CD4-positive, alpha-beta T cell treated with Interleukin-6 at 100 ng/mL for 8 hours (primary cell): ENCODE measurements at regions not wholly inside any gene's neighbourhood (a gene's known extent, or its start where the extent isn't known, plus 50 kb on each side); places are given as distances from the start of the nearest gene placed in this dataset.

Experiments
- DNase-seq: peaks from one replicate; pipeline ENCODE4 v3.0.0-alpha.2; 2020; ENCODE audit warnings: mixed read lengths, low spot score

DNA sequence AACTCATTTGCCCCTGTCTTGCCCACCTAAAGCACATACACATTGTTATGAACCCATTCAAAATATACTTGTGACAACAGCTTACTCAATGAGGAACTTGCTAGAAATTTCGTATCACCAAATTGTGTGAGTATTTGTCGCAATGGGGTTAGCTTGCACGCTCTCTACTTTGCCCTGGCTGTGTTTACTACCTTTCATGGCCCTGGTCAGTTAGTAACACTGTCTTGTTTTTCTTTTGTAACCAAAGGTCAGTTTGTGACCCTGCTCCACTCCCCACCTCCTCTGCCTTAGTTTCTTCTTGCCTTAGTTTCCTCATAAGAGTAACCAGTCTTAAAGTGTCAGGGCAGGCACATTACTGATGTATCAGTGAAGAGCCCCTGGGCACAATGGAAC is 205.8 kb upstream of the EEA1 start:
- DNase-seq, result no peak

DNA sequence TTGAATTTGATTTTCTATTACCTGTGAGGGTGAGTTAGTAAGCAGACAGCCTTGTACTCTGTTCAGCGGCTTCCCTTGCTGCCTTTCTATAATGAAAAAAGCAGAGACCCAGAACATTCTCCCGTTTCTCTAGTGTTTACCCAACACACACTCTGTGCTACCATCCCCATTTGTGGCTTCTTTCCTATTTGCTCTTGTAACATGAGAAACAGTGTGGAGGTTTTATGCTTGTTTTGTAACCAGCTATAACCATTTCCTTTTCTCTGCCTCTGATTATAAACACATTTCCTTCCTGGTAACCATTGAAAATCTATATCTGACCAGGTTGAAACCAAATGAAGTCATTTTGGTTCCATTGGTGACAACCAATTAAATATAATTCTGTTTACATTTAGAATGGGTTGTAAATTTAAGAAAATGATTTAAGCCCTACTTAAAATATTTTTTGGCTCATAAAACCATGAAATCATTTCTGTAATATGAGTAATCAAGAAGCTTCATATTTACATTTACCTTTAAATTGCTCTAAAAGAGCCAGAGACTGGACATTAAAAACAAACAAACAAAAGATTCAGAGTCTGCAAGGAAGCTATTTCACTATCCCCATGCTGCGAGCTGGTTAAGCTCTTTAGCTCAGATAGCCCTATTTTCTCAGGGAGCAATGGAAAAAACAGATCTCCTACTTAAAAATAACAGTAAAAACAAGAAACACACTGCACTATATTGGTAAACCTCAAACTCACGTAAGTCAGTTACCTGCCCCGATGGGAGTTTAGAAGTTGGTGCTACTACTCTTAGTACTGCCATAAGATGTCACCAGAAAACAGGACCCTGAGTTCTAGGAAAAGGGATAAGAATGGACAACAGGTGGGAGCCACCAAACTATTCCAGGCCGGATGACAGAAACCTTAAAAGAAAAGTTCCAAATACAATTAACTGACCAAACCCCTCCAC is 206.5 kb upstream of the EEA1 start:
- DNase-seq, result no peak

DNA sequence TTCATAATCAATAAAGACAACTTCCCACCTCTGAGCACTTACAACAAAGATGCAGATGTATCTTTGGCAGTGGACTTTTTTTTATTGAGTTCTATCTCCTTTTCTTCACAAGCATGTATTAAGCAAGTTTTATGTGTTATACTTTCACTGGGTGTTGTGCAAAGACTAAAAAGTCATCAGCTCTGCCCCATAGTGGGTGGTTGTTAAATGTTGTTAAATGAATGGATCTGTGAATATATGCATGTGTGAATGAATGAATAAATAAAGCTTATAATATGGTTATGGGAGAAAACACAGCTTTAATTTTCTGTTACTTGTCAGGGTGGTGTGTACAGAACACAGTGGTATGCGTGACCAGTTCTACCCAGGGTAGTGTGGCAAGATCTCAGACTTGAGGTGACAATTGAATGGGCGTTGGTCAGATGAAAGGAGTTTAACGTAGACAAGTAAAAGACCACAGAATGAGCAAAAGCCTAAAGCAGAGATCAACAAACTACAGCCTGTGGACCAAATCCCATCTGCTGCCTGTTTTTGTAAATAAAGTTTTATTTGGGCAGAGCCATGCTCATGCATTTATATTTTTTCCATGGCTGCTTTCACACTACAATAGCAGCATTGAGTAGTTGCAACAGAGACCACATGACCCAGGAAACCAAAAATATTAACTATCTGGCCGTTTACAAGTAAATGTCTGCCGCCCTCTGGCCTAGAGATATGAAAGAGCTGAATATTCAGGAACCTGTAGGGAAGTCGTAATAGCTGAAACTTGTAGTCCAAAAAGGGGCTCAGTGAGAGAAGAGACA is 207.4 kb upstream of the EEA1 start:
- no peak for DNase-seq

DNA sequence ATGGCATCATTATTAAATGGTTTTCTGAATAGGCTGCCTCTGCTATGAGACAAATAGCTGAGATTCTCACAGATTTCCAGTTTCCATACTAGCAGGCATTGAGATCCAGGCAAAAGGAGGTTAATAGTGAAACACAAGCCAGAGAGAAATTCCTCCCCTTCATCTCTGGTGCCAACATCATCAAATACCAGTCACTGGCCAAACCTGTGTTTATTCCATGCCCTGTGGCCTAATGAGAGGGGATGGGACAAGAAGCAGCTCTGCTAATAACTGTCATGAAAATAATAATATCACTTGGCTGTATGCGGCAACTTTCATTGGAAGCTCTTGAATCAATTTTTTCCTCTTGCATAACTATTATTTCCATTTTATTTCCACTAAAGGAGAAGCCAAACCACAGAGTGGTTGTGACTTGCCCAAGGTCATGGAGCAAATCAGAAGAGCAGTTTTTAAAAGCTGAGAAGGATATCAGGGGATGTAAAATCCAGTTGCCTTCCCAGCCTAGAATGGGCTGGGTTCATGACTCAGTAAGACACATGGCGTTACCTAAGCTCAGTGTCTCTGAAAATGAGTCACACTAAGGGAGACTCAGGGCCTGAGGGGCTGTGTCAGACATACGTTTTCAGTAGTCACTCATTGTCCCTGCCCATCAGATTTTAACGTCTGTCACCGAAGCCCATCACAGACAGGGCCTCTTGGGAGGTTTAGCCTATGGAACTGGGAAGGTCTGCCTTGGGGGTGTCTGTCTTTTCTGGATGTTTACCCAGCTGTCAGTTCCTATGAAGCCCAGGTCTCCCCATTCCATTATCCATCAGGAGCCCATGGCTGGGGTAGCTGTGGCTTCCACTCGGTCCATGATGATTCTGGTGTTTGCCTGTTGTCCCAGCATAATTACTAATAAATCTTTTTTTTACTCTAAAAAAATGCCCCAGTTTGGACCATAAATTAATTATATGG is 208.8 kb upstream of the EEA1 start:
- no peak for DNase-seq

DNA sequence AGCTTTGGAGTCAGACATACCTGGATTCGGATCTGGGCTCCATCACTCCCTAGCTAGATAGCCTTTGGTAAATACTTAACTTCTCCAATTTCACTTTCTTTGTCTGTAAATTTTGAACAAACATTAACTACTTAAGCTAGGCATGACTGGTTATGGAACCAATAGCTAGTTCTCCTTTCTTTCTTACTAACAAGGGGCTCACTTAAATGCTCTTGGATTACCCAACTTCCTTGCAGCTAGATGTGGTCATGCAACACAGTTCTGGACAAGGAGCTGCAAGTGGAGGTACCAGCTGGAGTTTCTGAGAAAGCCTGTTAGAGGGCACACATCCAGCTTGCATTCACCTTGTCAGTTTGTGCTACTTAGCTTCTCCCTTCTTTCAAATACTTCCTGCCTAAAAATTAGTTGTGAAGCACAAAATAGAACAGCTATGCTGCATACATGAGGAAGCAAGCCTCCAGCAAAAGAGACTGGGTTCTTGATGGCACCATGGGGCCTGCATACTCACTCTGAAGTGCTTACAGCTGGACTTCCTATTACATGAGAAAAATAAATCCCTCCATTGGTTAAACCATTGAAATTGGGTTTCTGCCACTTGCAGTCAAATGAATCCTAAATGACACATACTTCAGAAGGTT is 210.1 kb upstream of the EEA1 start:
- no peak for DNase-seq

DNA sequence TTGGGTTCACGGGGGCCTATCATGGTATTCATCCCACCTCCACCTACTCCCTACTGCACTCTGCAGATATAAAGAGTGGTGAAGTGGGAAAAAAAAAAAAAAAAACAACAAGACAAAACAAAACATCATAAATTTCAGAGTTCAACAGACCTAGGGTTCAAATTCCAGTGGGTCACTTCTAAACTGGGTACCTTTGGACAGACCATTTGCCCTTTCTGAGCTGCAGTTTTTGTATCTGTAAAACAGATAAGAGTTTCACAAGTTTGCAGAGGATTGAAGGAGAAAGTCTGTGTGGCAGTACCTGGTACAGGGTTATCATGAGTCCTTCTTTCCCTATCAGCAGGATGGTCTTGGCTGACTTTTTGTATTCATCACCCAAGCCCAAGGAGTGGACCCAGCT is 211.2 kb upstream of the EEA1 start:
- DNase-seq, result no peak

DNA sequence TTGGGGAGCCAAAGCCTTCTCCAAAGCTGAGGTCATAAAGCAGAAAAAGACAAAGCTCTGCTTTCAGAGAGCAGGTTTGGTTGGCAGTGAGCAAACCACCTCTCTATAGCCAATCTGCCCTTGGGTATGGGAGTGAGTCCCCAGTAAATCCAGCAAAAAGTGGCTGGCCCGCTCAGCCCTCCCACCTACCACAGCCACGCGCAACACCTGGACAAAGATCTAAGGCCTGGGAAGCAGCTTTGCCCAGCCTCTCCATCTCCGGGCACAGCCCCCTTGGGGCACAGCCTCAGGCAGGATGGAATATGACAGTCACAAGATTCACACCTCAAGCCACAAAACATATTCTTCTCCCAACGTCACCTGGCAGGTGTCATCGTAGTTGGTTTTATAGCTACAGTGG is 211.7 kb upstream of the EEA1 start:
- no peak for DNase-seq

DNA sequence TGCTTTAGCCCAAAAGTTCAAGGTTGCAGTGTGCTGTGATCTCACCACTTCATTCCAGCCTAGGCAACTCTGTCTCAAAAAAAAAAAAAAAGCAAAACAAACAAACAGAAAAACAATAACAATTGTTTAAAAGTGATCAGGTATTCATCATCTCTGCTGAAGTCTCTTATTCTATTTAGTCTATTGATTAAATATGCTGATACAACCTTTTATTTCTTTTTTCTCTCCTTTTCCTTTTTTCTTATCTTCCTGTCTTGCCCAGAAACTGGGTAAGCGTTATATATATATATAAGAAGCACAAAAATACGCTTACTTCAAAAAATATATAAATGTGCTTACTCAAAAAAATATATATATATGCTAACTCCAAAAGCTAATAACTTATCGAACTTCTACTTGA is 213.8 kb upstream of the EEA1 start:
- no peak for DNase-seq

DNA sequence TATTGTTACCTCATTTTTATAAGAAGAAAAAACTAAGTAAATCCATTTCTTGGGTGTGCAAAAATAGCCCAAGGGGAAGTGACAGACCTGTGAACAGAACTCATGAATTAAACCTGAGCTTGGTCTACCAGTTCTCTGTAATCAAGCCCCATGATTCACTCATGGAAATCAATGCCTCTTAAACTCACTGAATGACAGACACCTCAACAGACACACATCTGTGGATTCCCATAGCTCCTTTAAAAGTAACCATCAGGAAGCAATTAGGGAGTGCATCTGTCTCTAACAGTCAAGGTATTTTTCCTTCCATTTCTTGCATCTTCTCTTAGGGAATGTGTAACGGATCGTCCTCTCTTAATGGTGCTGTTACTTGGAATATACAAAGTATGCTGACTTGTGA is 215.0 kb upstream of the EEA1 start:
- no peak for DNase-seq

DNA sequence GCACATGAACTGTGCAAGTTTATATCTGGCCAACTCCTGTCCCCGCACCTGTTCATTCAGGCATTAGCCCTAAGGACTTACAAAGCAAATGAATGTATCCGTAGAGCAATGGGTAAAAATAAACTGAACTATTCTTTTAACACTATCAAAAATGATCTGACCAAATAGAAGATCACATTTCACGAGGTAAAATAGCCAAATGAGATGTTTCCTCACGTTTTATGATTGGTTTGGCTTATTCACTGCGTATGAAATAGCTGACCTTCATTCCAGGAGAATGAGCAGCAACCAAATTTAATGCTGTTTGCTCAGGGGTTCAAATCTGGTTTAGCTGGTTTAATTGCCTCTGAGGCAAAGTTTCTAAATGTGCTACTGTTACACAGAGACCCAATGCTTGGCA is 216.0 kb upstream of the EEA1 start:
- no peak for DNase-seq

DNA sequence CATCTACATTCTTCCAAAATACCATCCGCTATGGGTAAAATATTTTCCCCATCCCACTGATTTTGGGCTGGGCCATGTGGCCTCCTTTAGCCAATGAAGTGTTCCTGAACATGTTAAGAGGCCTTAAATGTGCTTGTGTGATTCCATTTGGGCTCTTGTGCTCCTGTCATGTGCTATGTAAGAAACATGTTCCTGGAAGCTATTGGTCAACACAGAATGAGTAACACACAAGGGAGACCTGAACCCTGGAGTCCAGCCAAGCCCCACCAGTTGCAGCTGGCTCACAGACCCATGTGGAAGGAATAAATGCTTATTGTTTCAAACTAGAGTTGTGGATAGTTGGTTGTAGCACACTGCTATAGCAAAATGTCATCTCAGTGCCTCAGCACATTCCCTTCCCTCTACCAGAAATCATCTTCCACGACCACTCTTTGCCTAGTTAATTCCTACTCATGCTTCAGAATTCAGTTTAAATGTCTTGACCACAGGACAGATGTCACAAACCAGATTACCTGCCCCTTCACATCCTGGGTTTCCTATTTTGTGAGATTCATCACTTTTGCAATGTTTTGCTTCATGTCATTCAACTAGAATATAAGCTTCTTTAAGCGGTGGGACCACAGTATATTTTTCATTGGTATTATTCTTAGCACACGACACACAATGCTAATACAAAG is 217.3 kb upstream of the EEA1 start:
- no peak for DNase-seq

DNA sequence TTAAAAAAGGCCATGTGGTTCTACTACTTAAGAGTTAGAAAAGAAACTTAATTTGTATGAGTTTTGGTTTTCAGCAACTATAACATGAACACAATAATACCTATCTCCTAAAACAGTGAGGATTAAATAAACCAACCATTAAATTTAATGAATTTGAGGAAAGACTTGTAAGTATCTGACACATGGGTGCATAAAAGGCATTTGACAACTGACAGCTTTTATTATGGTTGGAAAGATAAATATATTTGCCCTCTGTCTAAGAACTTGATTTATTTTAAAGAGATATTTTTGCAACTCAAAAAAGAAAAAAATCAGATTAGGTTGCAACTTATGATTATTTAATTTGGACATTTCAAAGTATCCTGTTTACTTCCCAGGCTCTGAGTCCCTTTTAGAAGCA is 217.9 kb upstream of the EEA1 start:
- DNase-seq, result no peak

DNA sequence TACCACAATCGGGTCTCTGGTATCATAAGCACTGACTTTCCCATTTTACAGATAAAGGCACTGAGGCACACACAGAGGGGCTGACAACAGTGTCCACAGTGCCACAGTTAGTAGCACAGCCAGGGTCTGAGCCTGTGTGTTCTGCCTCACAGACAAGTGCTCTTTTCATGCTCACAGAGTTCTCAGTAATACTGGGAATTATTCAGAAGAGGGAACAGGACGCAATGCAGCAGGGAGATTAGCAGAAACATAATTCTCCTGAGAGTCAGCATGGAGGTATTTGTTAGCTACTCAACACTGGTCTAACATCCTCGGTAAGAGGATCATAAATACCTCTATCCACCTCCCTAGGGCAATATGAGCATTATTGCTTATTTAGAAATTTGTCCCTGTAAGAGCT is 219.3 kb upstream of the EEA1 start:
- DNase-seq, result no peak

DNA sequence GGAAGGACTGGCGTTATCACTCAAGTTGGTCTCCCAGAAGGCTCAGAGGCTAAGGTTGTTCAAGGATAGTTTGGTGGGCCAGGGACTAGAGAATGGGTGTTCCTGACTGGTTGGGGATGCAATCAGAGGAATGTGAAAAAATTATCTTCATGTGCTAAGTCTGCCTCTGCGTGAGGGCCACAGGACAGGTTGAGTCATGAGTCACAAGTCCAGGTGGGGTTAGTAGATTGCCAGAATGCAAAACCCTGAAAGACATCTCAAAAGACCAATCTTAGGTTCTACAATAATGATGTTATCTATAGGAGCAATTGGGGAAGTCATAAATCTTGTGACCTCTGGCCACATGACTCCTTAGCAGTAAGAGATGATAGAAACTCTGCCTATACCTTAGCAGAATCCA is 220.1 kb upstream of the EEA1 start:
- DNase-seq, result no peak

DNA sequence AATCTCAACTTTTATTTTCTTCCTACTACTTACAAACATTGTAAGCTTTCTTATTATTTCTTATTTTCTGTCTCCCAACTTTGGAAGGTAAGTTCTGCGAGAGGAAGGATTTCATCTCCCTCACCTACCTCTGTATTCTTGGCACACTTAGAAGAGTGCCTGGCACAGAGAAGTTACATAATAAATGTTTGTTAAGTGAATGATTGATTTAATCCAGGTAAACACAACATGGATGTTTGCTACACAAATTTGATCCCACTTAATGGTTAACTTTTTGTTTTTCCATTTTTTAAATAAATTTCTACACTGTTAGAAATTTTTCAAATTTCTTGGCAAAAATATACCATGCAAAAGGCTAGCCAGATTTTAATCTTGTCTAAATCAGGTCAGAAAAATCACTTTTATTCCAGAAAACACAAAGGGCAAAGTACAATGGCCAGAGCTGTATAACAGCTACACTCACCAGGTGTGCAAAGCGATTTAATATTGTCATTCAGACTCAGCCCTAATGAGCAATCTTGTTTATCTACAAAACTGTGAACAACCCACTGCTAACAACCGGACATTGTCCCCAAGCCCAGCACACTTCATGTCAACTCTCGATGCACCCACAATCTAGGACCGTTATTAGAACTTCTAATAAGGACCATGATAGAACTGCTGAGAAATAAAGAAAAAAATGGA is 222.1 kb upstream of the EEA1 start:
- no peak for DNase-seq

DNA sequence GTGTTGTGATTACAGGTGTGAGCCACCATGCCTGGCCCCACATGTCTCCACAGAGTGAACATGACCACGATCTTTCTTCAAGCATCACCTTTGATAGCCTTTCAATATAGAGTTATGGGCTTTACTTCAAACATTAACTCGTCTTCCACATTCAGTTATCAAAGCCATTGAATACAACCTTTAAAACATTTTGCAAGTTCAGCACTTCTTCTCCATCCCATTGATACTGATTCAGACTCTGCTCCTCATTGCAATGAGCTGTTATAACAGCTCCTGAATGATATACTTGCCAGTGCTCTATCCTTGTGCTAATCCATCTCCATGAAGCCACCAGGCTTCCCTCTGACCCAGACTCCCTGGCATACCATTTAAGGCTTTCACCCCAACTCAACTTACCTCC is 223.5 kb upstream of the EEA1 start:
- DNase-seq, result no peak

DNA sequence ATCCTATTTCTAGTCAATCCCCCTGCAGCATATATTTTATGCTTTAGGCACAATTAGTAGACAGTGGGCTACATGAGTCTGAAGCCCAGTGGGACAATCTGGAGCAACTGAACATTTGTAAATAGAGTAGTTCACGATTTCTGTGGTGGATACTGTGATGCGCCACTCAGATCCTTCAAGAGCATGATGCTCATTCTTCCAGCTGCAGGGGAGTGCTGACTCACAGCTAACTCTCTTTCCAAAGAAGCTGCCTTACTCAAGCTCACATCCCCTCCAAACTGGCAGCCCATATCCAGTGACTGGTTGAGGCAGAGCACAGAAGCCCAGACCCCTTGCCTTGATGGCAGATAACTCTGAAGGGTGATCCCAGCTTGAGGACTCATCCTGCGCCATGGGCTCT is 224.2 kb upstream of the EEA1 start:
- no peak for DNase-seq

DNA sequence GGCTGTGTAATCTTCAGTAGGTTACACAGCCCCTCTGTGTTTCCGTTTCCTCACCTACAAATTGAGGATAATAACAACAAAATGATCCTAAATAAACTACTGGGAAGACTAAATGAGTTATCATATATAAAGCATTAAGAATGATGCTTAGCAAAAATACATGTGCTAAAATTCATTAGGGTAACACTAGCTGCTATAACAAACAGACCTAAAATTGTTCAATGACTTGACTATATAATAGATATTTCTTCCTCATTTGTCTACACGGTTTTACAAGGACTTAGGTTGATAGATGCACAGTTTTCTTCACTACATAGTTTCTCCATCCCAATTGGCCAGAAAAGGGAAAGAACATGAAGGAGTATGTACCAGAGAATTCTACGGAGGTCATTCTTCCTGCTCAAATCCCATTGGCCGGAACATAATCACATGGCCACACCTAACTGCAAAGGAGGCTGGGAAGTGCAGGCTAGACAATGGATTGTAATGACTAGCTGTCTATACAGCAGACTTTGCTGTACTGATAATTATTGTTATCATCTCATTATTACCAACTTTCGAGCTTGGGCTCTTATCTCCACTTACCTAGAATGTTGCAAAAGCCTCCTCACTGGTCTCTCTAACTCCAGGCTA is 223.5 kb upstream of the NUDT4 start:
- DNase-seq, result no peak

DNA sequence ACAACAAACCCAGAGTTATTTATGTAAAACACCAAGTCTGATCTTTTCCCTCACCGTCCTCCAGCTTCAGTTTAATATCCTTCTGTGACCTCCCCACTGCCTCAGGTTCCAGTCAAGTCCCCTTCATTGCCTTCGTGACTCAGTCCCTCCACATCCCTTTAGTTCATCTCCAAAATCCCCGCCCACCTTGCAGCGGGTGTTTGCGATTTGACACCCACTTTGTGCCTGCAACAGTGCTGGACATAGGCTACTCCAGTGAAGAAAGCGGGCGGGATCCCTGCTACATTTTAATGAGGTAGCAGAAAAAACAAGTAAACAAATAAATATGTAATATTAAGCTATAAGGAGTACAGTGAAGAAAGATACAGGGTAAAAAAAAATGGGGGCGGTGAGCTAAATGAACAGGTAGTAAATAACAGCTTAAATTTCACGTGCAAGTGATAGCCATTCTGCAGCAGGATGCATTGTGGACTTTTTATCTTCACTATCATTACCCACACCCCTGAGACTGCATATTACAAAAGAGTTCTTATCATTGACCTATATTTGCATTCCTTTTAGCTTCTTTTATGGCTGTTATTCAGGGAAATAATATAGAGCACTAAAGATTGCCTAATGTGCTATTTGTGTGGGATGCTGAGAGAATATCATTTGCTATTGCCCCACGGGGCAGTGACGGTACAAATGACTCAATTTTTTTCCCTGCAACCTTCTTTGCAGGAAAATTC is 222.8 kb upstream of the NUDT4 start:
- no peak for DNase-seq
